GM19455 (cell line): ENCODE measurements at regions not wholly inside any gene's neighbourhood (a gene's known extent, or its start where the extent isn't known, plus 50 kb on each side); places are given as distances from the start of the nearest gene placed in this dataset.

ENCODE experiments used
- ATAC-seq: cut with Tn5 transposase; IDR thresholded peaks from one replicate; pipeline ENCODE4 v1.9.1; 2021; ENCODE audit not compliant: unreplicated experiment

GRCh38 chr4:180060159-180060889 is 2182.9 kb upstream of the TENM3 start:
- no peak for ATAC-seq

- no peak for ATAC-seq
These were observed 2162.1 kb upstream of the TENM3 start for GRCh38 chr4:180081072-180081471.

- ATAC-seq = no peak
These were observed 2158.6 kb upstream of the TENM3 start for GRCh38 chr4:180084561-180084960.

GRCh38 chr4:180086480-180087190 is 2156.6 kb upstream of the TENM3 start:
- ATAC-seq = no peak

- no peak for ATAC-seq
These were observed 2144.6 kb upstream of the TENM3 start for GRCh38 chr4:180098586-180098985.

- no peak for ATAC-seq
These were observed 2143.2 kb upstream of the TENM3 start for GRCh38 chr4:180099957-180100356.

GRCh38 chr4:180100433-180101344 is 2142.5 kb upstream of the TENM3 start:
- ATAC-seq = no peak

GRCh38 chr4:180101348-180102083 is 2141.7 kb upstream of the TENM3 start:
- no peak for ATAC-seq

- no peak for ATAC-seq
These were observed 2139.4 kb upstream of the TENM3 start for GRCh38 chr4:180103794-180104193.

GRCh38 chr4:180105362-180105761 is 2137.8 kb upstream of the TENM3 start:
- no peak for ATAC-seq

GRCh38 chr4:180106122-180106521 is 2137.1 kb upstream of the TENM3 start:
- no peak for ATAC-seq

- no peak for ATAC-seq
These were observed 2136.2 kb upstream of the TENM3 start for GRCh38 chr4:180106997-180107396.

- no peak for ATAC-seq
These were observed 2126.4 kb upstream of the TENM3 start for GRCh38 chr4:180116840-180117239.

GRCh38 chr4:180120068-180120467 is 2123.1 kb upstream of the TENM3 start:
- no peak for ATAC-seq

GRCh38 chr4:180134091-180134866 is 2108.9 kb upstream of the TENM3 start:
- no peak for ATAC-seq

GRCh38 chr4:180141734-180142133 is 2101.5 kb upstream of the TENM3 start:
- ATAC-seq = no peak

GRCh38 chr4:180148737-180149136 is 2094.5 kb upstream of the TENM3 start:
- no peak for ATAC-seq

GRCh38 chr4:180150818-180151217 is 2092.4 kb upstream of the TENM3 start:
- no peak for ATAC-seq

GRCh38 chr4:180152831-180153230 is 2090.4 kb upstream of the TENM3 start:
- ATAC-seq = no peak

- ATAC-seq = no peak
These were observed 2089.6 kb upstream of the TENM3 start for GRCh38 chr4:180153587-180153986.
